GM12878 (cell line): ENCODE measurements at regions not wholly inside any gene's neighbourhood (a gene's known extent, or its start where the extent isn't known, plus 50 kb on each side); places are given as distances from the start of the nearest gene placed in this dataset.

Experiments
- ATAC-seq: fragments of 200-7000 bp; cut with Tn5 transposase; 3 replicates; pipeline ENCODE4 v1.9.1; 2020; ENCODE audit warnings: mild to moderate bottlenecking, moderate library complexity
- BruUV-seq: library from RNA; stranded (reverse); fragments of 400-500 nt; replicated peaks from 2 replicates; lab custom pipeline; 2021; lab: Mats Ljungman, UMichigan
- CTCF ChIA-PET: fragments of 300-600 bp; sonication (Branson Sonifier 250); formaldehyde crosslinking; extraction: SDS; loops from one replicate; lab custom pipeline; 2021; ENCODE audit warnings: inconsistent platforms; lab: Yijun Ruan, JAX
- POLR2A ChIA-PET: fragments of 350-600 bp; formaldehyde crosslinking; extraction: SDS; loops from one replicate; lab custom pipeline; 2021; ENCODE audit warnings: inconsistent platforms; lab: Charles Lee
- RAD21 ChIA-PET: fragments of 300-600 bp; sonication (Branson Sonifier 250); formaldehyde crosslinking; loops from one replicate; lab custom pipeline; 2023; ENCODE audit warnings: antibody characterized with exemption; ENCODE audit not compliant: unreplicated experiment; lab: Charles Lee
- SMC1A ChIA-PET: fragments of 300-600 bp; sonication (Branson Sonifier 250); formaldehyde crosslinking; loops from one replicate; lab custom pipeline; 2023; ENCODE audit not compliant: unreplicated experiment, uncharacterized antibody; lab: Charles Lee
- DNase-seq: peaks from one replicate; pipeline ENCODE4 v3.0.0-alpha.2; 2011; ENCODE audit warnings: low read depth, low spot score
- FAIRE-seq: peaks from 3 replicates; lab custom pipeline; 2011; peaks lifted over from hg19 to GRCh38; lab: Jason Lieb, UNC
- H2AFZ ChIP-seq: 2 replicates; pipeline ENCODE4 v1.6.0; 2011; ENCODE audit warnings: low read depth, low read length, control low read depth; ENCODE audit not compliant: control insufficient read depth
- H3K27ac ChIP-seq: 2 replicates; pipeline ENCODE4 v1.5.1; 2011; ENCODE audit warnings: control low read depth; ENCODE audit not compliant: control insufficient read depth, insufficient read depth
- H3K27me3 ChIP-seq, 2 experiments: replicated peaks in 1 of 2; 2 replicates each; pipeline versions ENCODE4 v1.6.0 to v1.6.1; 2011; ENCODE audit warnings: low read length in 1 of 2; ENCODE audit not compliant: control insufficient read depth in 2 of 2, insufficient read depth in 2 of 2
- H3K36me3 ChIP-seq, 2 experiments: 2 replicates each; pipeline ENCODE4 v1.5.1; 2011; ENCODE audit warnings: low read length in 1 of 2; ENCODE audit not compliant: control insufficient read depth in 2 of 2, insufficient read depth in 2 of 2
- H3K4me1 ChIP-seq: 2 replicates; pipeline ENCODE4 v1.6.1; 2011; ENCODE audit warnings: mild to moderate bottlenecking, low read length, moderate library complexity, mixed read lengths; ENCODE audit not compliant: control insufficient read depth, insufficient read depth
- H3K4me2 ChIP-seq: 2 replicates; pipeline ENCODE4 v1.6.0; 2011; ENCODE audit warnings: control low read depth; ENCODE audit not compliant: control insufficient read depth, insufficient read depth
- H3K4me3 ChIP-seq: fragments of 200-600 bp; sonication (generic); 2 replicates; pipeline ENCODE4 v1.5.1; 2016
- H3K79me2 ChIP-seq: 2 replicates; pipeline ENCODE4 v1.6.0; 2011; ENCODE audit warnings: low read length; ENCODE audit not compliant: control insufficient read depth, insufficient read depth
- H3K9ac ChIP-seq: 2 replicates; pipeline ENCODE4 v1.8.0; 2011; ENCODE audit warnings: low read length, control low read depth, mixed read lengths; ENCODE audit not compliant: control insufficient read depth, insufficient read depth
- H3K9me3 ChIP-seq: replicated peaks from 3 replicates; pipeline ENCODE4 v1.5.1; 2011; ENCODE audit warnings: mild to moderate bottlenecking, low read length; ENCODE audit not compliant: control insufficient read depth, insufficient read depth
- H4K20me1 ChIP-seq: 2 replicates; pipeline ENCODE4 v1.6.0; 2011; ENCODE audit not compliant: control insufficient read depth, insufficient read depth
- CHD2 ChIP-seq: IDR thresholded peaks from 2 replicates; pipeline ENCODE4 v1.6.1; 2011; ENCODE audit warnings: low read depth, low read length, improper control_type of control experiment, borderline replicate concordance
- MEF2B ChIP-seq: fragments of 450-650 bp; IDR thresholded peaks from 2 replicates; pipeline ENCODE4 v1.6.1; 2018; ENCODE audit warnings: mild to moderate bottlenecking, moderate library complexity; ENCODE audit not compliant: partially characterized antibody, poor library complexity, severe bottlenecking
- NR2C1 ChIP-seq: fragments of 450-650 bp; IDR thresholded peaks from 2 replicates; pipeline ENCODE4 v1.6.1; 2017; ENCODE audit warnings: antibody characterized with exemption, mild to moderate bottlenecking, moderate library complexity
- RAD51 ChIP-seq: fragments of 450-650 bp; IDR thresholded peaks from 2 replicates; pipeline ENCODE4 v1.6.1; 2016; ENCODE audit warnings: moderate library complexity, mild to moderate bottlenecking, inconsistent platforms
- SRF ChIP-seq, 2 experiments: IDR thresholded peaks; 2 replicates each; pipeline ENCODE4 v1.6.1; 2011; ENCODE audit warnings: low read depth in 2 of 2, low read length in 2 of 2, mild to moderate bottlenecking in 1 of 2, moderate library complexity in 1 of 2
- SUZ12 ChIP-seq: fragments of 200-600 bp; sonication (generic); IDR thresholded peaks from one replicate; pipeline ENCODE4 v1.6.1; 2018; ENCODE audit warnings: antibody characterized with exemption, mild to moderate bottlenecking; ENCODE audit not compliant: unreplicated experiment
- TCF12 ChIP-seq: IDR thresholded peaks from 2 replicates; pipeline ENCODE4 v1.6.1; 2011; ENCODE audit warnings: low read depth, mild to moderate bottlenecking, low read length
- ZNF622 ChIP-seq: fragments of 450-650 bp; IDR thresholded peaks from 2 replicates; pipeline ENCODE4 v1.6.1; 2017; ENCODE audit warnings: mild to moderate bottlenecking, inconsistent platforms
- WGBS: methylation state at CpG from one replicate; pipeline ENCODE4 v1.1.6; 2016; ENCODE audit warnings: low lambda C conversion rate; ENCODE audit not compliant: insufficient replicate concordance, insufficient coverage; ENCODE audit errors: missing lambda C conversion rate; 5-methylcytosine and 5-hydroxymethylcytosine counted together
- in situ Hi-C: fragments of 300-500 bp; cut with MboI; formaldehyde crosslinking; loops from 9 replicates; pipeline ENCODE4 v1.14.3; 2018; ENCODE audit warnings: mixed read lengths
- intact Hi-C: fragments of 100-400 bp; cut with micrococcal nuclease; formaldehyde crosslinking; loops from one replicate; pipeline ENCODE4 v1.14.2; 2022; ENCODE audit not compliant: unreplicated experiment
- TF ChIP-seq, protein P1 (sequence below): fragments of 450-650 bp; IDR thresholded peaks from 2 replicates; pipeline ENCODE4 v1.6.1; 2017; ENCODE audit warnings: mild to moderate bottlenecking
- TF ChIP-seq, protein P2 (sequence below), 3 experiments: IDR thresholded peaks in 2 of 3; conservative IDR thresholded peaks in 1 of 3; 2 replicates each; pipeline ENCODE4 v1.5.1; 2011; ENCODE audit warnings: low read depth in 3 of 3, low read length in 3 of 3, mild to moderate bottlenecking in 3 of 3, control low read depth in 2 of 3, moderate library complexity in 2 of 3, inconsistent platforms in 1 of 3, mixed read lengths in 1 of 3; ENCODE audit not compliant: control insufficient read depth in 2 of 3, insufficient read depth in 1 of 3; ENCODE audit errors: extremely low read depth in 1 of 3
- TF ChIP-seq, protein P3 (sequence below): fragments of 450-650 bp; formaldehyde crosslinking; IDR thresholded peaks from 2 replicates; pipeline ENCODE4 v1.4.0; 2022; ENCODE audit warnings: mild to moderate bottlenecking, moderate library complexity

DNA sequence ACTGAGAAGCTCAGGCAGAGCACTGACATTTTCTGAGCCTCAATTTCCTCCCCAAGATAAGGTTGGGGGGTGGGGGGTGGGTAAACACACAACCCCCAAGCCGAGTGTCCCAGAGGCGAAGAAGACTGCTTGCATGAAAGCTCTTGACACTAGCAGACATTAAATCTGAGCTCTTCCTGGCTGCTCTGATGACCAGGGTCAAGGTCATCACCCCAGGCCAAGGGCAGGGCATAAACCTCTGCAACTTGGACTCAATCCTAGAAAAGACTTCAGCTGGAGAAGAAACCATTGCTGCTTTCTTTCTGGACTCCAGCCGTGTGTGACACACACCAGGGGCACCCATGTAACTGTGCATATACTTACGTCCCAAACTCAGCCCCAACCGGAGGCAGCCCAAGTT, 109.0 kb downstream of the BANF2 start:
- no peaks in the 10 kb centered on the region for H3K9me3 ChIP-seq
- ChIA-PET POLR2A (no interaction called here), SMC1A (no interaction called here), CTCF (no interaction called here), RAD21 (no interaction called here)
- no peak overlapping the region for H3K4me3 ChIP-seq
- WGBS = 41% methylated on average over 5 of the region's 5 CpGs
- no peak overlapping the region for H3K27ac ChIP-seq
- ATAC-seq = no peak
- H3K9ac ChIP-seq = no peak overlapping the region
- FAIRE-seq = no peak
- BruUV-seq = no TSS peak
- TF ChIP-seq, protein P1, sequence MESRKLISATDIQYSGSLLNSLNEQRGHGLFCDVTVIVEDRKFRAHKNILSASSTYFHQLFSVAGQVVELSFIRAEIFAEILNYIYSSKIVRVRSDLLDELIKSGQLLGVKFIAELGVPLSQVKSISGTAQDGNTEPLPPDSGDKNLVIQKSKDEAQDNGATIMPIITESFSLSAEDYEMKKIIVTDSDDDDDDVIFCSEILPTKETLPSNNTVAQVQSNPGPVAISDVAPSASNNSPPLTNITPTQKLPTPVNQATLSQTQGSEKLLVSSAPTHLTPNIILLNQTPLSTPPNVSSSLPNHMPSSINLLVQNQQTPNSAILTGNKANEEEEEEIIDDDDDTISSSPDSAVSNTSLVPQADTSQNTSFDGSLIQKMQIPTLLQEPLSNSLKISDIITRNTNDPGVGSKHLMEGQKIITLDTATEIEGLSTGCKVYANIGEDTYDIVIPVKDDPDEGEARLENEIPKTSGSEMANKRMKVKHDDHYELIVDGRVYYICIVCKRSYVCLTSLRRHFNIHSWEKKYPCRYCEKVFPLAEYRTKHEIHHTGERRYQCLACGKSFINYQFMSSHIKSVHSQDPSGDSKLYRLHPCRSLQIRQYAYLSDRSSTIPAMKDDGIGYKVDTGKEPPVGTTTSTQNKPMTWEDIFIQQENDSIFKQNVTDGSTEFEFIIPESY = no peak
- TF ChIP-seq MEF2B (no peak), SUZ12 (no peak), CHD2 (no peak), RAD51 (no peak)
- peaks cover 3% of the 10 kb centered on the region; the same call in 1 of the 2 replicates for H3K4me1 ChIP-seq
- no peak overlapping the region for H3K4me2 ChIP-seq
- H4K20me1 ChIP-seq = no peaks in the 10 kb centered on the region
- no peak overlapping the region for H2AFZ ChIP-seq
- no peaks in the 10 kb centered on the region for H3K27me3 ChIP-seq
- no peaks in the 10 kb centered on the region for H3K36me3 ChIP-seq
- in situ Hi-C loops = no loop called here
- intact Hi-C loops = no loop called here
- no peak for DNase-seq
- no peaks in the 10 kb centered on the region for H3K79me2 ChIP-seq

DNA sequence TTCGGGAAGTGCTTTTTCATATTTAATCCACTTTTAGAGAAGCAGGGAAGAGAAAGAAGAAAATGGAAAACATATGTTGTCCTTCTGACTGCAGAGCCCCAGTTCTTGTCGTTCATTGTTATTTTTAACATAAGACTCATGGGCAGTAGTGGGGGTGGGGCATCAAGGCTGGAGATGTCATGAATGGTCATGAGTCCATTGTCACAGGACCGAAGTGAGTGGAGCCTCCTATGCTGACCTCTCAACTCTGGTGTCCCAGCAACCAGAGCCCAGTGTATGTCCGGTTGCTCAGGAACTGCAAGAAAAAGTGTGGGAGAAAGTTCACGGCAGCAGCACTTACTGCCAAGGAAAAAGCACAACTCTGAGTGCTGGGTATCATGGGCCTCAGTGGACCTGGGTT, 108.6 kb downstream of the BANF2 start:
- CTCF ChIA-PET = no interaction called here
- no TSS peak for BruUV-seq
- in situ Hi-C loops = no loop called here
- Histone ChIP-seq H3K27me3 (no peaks in the 10 kb centered on the region), H3K27ac (no peak overlapping the region), H3K4me2 (no peak overlapping the region), H4K20me1 (no peaks in the 10 kb centered on the region), H3K4me1 (peaks cover 3% of the 10 kb centered on the region; the same call in 1 of the 2 replicates), H3K36me3 (no peaks in the 10 kb centered on the region), H3K79me2 (no peaks in the 10 kb centered on the region), H3K9me3 (no peaks in the 10 kb centered on the region), H3K9ac (no peak overlapping the region), H3K4me3 (no peak overlapping the region), H2AFZ (no peak overlapping the region)
- POLR2A ChIA-PET = no interaction called here
- ATAC-seq (no peak), FAIRE-seq (no peak), DNase-seq (no peak)
- intact Hi-C loops = no loop called here
- 46% methylated on average over 5 of the region's 5 CpGs for WGBS
- RAD21 ChIA-PET = no interaction called here
- SMC1A ChIA-PET = no interaction called here
- TF ChIP-seq NR2C1 = no peak
- no peak for TF ChIP-seq TCF12
- TF ChIP-seq, protein P2, sequence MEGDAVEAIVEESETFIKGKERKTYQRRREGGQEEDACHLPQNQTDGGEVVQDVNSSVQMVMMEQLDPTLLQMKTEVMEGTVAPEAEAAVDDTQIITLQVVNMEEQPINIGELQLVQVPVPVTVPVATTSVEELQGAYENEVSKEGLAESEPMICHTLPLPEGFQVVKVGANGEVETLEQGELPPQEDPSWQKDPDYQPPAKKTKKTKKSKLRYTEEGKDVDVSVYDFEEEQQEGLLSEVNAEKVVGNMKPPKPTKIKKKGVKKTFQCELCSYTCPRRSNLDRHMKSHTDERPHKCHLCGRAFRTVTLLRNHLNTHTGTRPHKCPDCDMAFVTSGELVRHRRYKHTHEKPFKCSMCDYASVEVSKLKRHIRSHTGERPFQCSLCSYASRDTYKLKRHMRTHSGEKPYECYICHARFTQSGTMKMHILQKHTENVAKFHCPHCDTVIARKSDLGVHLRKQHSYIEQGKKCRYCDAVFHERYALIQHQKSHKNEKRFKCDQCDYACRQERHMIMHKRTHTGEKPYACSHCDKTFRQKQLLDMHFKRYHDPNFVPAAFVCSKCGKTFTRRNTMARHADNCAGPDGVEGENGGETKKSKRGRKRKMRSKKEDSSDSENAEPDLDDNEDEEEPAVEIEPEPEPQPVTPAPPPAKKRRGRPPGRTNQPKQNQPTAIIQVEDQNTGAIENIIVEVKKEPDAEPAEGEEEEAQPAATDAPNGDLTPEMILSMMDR (IDR thresholded peaks at IDR 0.05 in 2 of 3, conservative IDR thresholded peaks at IDR 0.05 in 1 of 3; ENCODE audit: control insufficient read depth in 2 of 3, extremely low read depth in 1 of 3, insufficient read depth in 1 of 3, low read depth in 3 of 3, low read length in 3 of 3) = no peak
- no peak for TF ChIP-seq ZNF622
- no peak for TF ChIP-seq SRF (IDR thresholded peaks at IDR 0.05; ENCODE audit: low read depth in 2 of 2, low read length in 2 of 2)
- TF ChIP-seq, protein P3, sequence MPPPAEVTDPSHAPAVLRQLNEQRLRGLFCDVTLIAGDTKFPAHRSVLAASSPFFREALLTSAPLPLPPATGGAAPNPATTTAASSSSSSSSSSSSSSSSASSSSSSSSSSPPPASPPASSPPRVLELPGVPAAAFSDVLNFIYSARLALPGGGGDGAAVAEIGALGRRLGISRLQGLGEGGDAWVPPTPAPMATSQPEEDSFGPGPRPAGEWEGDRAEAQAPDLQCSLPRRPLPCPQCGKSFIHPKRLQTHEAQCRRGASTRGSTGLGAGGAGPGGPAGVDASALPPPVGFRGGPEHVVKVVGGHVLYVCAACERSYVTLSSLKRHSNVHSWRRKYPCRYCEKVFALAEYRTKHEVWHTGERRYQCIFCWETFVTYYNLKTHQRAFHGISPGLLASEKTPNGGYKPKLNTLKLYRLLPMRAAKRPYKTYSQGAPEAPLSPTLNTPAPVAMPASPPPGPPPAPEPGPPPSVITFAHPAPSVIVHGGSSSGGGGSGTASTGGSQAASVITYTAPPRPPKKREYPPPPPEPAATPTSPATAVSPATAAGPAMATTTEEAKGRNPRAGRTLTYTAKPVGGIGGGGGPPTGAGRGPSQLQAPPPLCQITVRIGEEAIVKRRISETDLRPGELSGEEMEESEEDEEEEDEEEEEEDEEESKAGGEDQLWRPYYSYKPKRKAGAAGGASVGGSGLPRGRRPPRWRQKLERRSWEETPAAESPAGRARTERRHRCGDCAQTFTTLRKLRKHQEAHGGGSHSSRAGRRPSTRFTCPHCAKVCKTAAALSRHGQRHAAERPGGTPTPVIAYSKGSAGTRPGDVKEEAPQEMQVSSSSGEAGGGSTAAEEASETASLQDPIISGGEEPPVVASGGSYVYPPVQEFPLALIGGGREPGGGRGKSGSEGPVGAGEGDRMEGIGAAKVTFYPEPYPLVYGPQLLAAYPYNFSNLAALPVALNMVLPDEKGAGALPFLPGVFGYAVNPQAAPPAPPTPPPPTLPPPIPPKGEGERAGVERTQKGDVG (CRISPR knock-in tag) = no peak
